ENCODE measurements at regions not wholly inside any gene's neighbourhood (a gene's known extent, or its start where the extent isn't known, plus 50 kb on each side); places are given as distances from the start of the nearest gene placed in this dataset.

DNA sequence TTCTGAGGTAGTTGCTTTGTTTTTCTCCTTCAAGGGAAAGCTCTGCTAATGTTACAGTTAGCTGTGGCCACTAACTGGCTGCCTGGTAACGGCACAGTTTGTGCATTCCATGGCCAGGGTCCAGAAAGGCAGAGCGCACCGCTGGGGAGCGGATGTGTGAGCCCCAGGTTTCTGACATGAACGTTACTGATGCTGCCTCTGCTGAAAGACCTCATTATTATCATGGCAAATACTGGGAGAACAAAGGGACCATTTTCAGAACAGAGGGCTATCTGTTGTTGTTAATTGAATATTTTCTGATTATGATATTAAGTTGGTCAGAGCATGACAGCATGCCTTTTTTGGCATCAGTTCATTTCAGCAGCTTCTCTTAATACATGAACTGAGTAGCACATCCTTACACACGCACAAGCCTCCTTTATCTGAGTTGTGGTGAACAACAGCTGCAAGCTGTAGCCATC, 134.1 kb downstream of the NUDT12 start:
- DNase-seq = no peak
- TF ChIP-seq POLR2A (IDR thresholded peaks at IDR 0.05; ENCODE audit: low read length) (no peak), GATA1 (IDR thresholded peaks at IDR 0.05; ENCODE audit: low read depth, low read length) (no peak)

DNA sequence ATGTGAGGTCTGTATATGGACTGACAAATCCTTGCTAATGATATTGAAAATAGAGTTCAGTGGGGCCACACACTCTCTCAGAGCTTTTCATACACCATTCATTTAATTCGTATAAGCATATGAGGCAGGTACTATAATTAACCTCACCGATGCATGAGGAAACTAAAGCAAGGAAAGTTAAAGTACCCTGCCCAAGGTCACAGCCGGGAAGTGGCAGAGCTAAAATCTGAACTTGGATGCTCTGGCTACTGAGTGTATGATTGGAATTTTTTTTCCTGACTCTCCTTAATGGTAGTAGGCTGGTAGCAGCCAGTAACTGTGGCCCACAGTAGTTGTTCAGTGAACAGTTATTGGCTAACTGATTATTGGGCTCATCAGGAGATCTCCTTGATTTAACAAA, 135.3 kb downstream of the NUDT12 start:
- no peak for DNase-seq
- no peak for TF ChIP-seq GATA1 (IDR thresholded peaks at IDR 0.05; ENCODE audit: low read depth, low read length)
- TF ChIP-seq POLR2A (IDR thresholded peaks at IDR 0.05; ENCODE audit: low read length) = no peak

DNA sequence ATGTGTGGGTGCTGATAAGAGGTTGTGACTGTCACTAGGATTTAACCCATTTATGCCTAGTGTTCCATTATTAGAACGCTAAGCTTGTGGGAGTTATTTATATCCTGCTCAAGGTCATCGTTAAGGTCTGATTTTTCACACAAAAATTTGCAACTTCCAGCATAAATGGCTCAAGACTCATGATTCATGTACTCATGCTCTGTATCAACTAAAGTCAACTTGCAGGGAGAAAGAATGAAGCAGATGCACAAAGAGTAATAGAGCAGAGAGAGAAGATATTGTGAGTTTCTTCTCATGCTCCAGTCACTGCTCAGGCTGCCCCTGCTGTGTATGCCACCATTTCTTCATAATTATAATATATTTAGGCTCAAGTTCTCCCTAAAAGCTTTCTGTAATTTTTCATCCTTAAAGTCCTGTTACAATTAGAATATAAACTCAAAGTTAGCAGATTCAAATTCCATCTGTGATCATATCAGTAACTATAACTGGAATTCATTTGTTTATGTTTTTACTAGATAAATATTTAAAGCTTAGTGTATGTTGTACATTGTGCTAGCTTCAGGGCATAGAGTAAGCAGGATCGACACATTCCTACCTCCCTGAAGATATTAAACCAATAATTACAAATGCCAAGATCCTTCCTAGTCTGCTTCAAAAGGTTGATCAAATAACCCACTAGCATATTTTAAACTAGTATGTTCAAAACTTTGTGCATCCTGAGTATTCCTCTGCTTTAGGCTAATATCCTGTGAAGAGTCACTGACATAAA, 136.7 kb downstream of the NUDT12 start:
- no peak for DNase-seq
- TF ChIP-seq GATA1 (IDR thresholded peaks at IDR 0.05; ENCODE audit: low read depth, low read length) (no peak), POLR2A (IDR thresholded peaks at IDR 0.05; ENCODE audit: low read length) (no peak)

- TF ChIP-seq POLR2A (IDR thresholded peaks at IDR 0.05; ENCODE audit: low read length) (no peak), GATA1 (IDR thresholded peaks at IDR 0.05; ENCODE audit: low read depth, low read length) (no peak)
- no peak for DNase-seq
Measured at GRCh38 chr5:103424453-103425205, 138.0 kb downstream of the NUDT12 start.

DNA sequence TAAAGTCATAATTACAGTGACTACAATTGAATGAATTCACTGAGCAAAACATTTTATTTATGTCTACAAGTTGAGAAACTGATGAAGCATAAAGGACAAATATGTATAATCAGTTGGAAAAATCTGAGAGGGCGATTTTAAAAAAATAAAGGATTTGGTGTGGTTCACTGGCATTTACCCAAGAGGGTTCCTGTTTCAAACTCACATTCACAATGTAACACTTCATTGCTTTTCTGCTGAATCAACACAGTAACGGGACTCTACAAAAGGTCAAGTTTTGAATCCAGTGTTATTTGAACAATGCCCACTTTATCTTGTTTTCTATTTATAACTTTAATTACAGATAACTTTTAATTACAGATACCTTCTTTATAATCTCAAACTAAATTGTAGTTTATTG, 138.6 kb downstream of the NUDT12 start:
- DNase-seq = no peak
- TF ChIP-seq GATA1 (IDR thresholded peaks at IDR 0.05; ENCODE audit: low read depth, low read length) (no peak), POLR2A (IDR thresholded peaks at IDR 0.05; ENCODE audit: low read length) (no peak)

- DNase-seq = no peak
- TF ChIP-seq GATA1 (IDR thresholded peaks at IDR 0.05; ENCODE audit: low read depth, low read length) (no peak), POLR2A (IDR thresholded peaks at IDR 0.05; ENCODE audit: low read length) (no peak)
Measured at GRCh38 chr5:103422756-103423155, 139.8 kb downstream of the NUDT12 start.

DNA sequence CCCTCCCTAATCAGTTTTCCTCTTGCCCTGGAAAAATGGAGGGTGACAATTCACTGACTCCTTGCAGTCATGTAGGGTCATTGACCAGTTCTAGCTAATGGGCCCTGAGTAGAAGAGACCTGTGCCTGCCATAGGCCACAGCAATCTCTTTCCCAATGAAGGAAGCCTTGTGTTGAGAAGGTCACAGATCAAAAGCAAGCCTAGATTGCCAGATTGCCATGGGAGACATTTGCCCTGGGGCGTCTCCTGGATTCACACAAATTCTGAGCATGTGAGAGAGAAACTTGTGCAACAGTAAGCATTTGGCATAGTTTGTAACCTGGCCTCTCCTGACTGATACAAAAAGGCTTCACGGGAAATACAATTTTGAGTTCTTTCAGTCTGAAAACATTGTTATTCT, 148.0 kb downstream of the NUDT12 start:
- no peak for DNase-seq
- no peak for TF ChIP-seq POLR2A (IDR thresholded peaks at IDR 0.05; ENCODE audit: low read length)
- no peak for TF ChIP-seq GATA1 (IDR thresholded peaks at IDR 0.05; ENCODE audit: low read depth, low read length)

DNA sequence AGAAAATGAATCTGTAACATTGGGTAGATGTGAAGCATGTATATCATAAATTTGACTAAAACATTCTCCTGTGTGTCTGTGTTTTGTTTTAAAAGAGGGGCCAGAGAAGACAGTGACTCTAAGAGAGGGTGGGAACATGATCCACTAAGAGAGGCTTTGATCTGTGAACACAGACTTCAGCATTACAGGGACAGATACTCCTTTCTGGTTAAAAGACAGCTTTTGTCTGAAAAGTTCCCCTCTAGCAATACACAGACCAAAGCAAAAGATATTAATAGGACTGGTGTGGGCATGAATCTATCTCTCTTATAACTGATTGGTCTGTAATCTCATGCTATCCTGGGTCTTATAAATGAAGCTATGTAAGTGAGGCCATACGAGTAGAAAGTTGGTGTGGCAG, 150.9 kb downstream of the NUDT12 start:
- TF ChIP-seq POLR2A (IDR thresholded peaks at IDR 0.05; ENCODE audit: low read length) = no peak
- no peak for TF ChIP-seq GATA1 (IDR thresholded peaks at IDR 0.05; ENCODE audit: low read depth, low read length)
- DNase-seq = no peak

DNA sequence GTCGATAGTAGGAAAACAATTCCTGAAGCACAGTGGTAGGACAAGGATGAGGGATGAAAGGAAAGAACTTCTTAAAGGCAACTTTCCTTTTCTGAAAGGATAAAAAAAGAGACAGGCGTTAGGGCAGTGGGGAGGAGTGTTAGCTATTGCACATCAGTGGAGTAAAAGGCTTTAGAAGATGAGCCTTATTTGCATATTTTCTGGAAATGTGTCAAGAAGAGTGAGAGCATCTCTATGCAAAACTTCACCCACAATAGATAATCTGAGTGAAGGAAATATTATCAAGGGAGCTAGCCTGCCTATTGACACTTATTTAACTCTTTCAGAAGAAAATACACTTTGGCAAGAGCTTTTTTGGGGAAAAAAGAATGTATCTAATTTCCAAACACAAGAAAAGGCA, 151.6 kb downstream of the MACIR start:
- no peak for DNase-seq
- TF ChIP-seq POLR2A (IDR thresholded peaks at IDR 0.05; ENCODE audit: low read length) (no peak), GATA1 (IDR thresholded peaks at IDR 0.05; ENCODE audit: low read depth, low read length) (no peak)

DNA sequence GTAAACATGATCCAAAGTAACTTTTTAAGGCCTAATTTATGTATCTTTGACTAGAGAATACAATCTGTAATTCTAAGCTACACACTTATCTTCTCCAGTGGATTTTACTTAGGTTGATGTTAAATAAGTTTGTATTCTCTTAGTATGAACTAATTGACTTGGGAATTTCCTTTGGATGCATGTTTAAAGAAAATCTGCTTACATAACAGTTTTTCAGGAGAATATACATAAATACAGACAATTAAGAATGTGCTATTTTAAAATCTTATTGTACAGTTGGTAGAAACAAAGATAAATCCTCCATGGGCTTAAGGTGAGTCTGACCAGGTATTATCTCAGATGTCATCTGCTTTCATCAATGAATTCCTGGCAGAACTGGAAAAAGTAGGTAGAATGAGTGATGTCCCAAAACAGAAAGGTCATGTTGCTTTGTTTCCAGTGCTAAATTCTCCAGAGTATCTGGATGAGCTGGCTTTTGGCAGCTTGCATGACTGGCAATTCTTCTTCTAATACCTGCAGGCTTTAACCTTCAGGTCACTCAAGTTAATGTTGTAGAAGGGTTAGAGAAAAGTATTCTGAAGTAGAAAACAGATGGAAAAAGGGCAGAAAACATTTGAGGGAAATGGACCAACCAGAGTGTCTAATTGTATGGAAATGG, 150.6 kb downstream of the MACIR start:
- DNase-seq = no peak
- no peak for TF ChIP-seq GATA1 (IDR thresholded peaks at IDR 0.05; ENCODE audit: low read depth, low read length)
- TF ChIP-seq POLR2A (IDR thresholded peaks at IDR 0.05; ENCODE audit: low read length) = no peak

DNA sequence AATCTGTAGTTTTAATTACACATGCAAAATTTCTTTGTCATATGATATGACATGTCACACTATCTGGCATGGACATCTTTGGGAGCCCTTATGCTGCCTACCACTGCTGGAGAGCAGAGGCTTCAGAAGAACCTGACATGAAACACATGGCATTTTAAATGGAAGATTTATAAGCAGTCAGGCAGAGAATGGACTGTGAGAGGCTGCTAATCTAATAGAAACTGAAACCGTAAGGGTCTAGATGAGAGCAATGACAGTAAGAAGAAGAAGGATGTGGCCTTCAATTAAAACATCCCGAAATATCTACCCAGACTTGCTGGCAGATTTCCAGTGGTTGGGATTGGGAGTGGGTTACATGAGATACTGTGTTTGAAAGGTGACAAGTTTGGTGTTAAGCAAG, 149.8 kb downstream of the MACIR start:
- TF ChIP-seq GATA1 (IDR thresholded peaks at IDR 0.05; ENCODE audit: low read depth, low read length) (no peak), POLR2A (IDR thresholded peaks at IDR 0.05; ENCODE audit: low read length) (no peak)
- DNase-seq = no peak

- DNase-seq = no peak
- TF ChIP-seq POLR2A (IDR thresholded peaks at IDR 0.05; ENCODE audit: low read length) (no peak), GATA1 (IDR thresholded peaks at IDR 0.05; ENCODE audit: low read depth, low read length) (no peak)
Measured at GRCh38 chr5:103407402-103407801, 148.8 kb downstream of the MACIR start.

DNA sequence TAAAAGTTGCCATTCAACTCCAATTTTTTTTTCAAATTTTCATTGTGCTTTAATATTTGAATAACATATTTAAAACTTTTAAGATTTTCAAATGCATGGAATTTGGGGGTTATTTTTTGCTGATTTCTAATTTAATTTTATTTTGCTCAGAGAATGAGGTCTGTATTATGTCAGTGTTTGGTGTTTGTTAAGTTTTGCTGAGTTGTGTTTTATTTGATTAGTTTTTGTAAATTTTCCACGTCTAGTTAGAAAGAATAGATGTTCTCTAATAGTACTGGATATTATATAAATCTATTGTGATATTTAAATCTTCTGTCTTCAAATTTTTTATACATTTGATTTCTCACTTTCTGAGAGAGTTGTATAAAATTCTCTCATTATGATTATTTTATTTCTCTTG, 145.9 kb downstream of the MACIR start:
- DNase-seq = no peak
- TF ChIP-seq GATA1 (IDR thresholded peaks at IDR 0.05; ENCODE audit: low read depth, low read length) (no peak), POLR2A (IDR thresholded peaks at IDR 0.05; ENCODE audit: low read length) (no peak)

DNA sequence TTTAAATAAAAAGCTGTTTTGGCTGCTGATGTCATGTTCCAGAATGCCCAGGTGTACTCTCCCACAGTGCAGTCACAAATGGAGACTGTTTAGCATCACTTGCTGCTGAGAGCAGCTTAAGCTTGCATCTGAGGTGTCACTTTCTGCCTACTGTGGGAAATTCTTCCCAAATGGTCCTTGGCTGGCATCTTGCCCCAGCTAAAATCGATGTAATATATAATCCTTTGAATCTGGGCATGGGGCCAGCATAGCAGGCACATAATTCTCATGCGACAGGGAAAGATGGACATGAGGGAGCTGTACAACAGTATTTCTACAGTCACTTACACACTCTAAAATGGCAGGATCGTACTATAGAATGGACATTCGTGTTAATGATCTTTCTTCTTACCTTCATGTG, 144.3 kb downstream of the MACIR start:
- DNase-seq = no peak
- TF ChIP-seq GATA1 (IDR thresholded peaks at IDR 0.05; ENCODE audit: low read depth, low read length) = no peak
- no peak for TF ChIP-seq POLR2A (IDR thresholded peaks at IDR 0.05; ENCODE audit: low read length)
